Activated B cell treated with CpG ODN at 0.5 μM for 24 hours (primary cell): ENCODE measurements at regions not wholly inside any gene's neighbourhood (a gene's known extent, or its start where the extent isn't known, plus 50 kb on each side); places are given as distances from the start of the nearest gene placed in this dataset.

Experiments
- ATAC-seq: fragments of 200-7000 bp; cut with Tn5 transposase; one replicate; pipeline ENCODE4 v1.10.0; 2021; ENCODE audit warnings: low read depth, mild to moderate bottlenecking, moderate library complexity
- CTCF ChIA-PET: fragments of 350-600 bp; sonication (Branson Sonifier 250); formaldehyde crosslinking; loops from one replicate; lab custom pipeline; 2021; ENCODE audit warnings: antibody characterized with exemption; lab: Charles Lee
- POLR2A ChIA-PET: fragments of 350-600 bp; sonication (Branson Sonifier 250); formaldehyde crosslinking; loops from one replicate; lab custom pipeline; 2021; ENCODE audit warnings: antibody characterized with exemption; lab: Charles Lee
- DNase-seq: peaks from one replicate; pipeline ENCODE4 v3.0.0; 2022
- H3K27ac Mint-ChIP-seq: one replicate; pipeline ENCODE4 v1.8.0; 2020; ENCODE audit warnings: mixed read lengths
- H3K27me3 Mint-ChIP-seq: one replicate; pipeline ENCODE4 v1.8.0; 2021; ENCODE audit warnings: mixed read lengths
- H3K36me3 Mint-ChIP-seq: one replicate; pipeline ENCODE4 v1.8.0; 2021; ENCODE audit warnings: low read depth, mixed read lengths
- H3K4me1 Mint-ChIP-seq: one replicate; pipeline ENCODE4 v1.8.0; 2021; ENCODE audit warnings: mixed read lengths
- H3K4me3 Mint-ChIP-seq: one replicate; pipeline ENCODE4 v1.8.0; 2020; ENCODE audit warnings: mild to moderate bottlenecking, mixed read lengths
- H3K9me3 Mint-ChIP-seq: one replicate; pipeline ENCODE4 v1.8.0; 2020; ENCODE audit warnings: mixed read lengths
- CTCF ChIP-seq: fragments of 200-600 bp; IDR thresholded peaks from one replicate; pipeline ENCODE4 v1.8.0; 2022; ENCODE audit warnings: antibody characterized with exemption, mild to moderate bottlenecking
- intact Hi-C: fragments of 100-400 bp; cut with micrococcal nuclease; formaldehyde crosslinking; loops from one replicate; pipeline ENCODE4 v1.15.1; 2024

- TF ChIP-seq CTCF, result no peak
- H3K4me3 Mint-ChIP-seq, result no peak overlapping the region
- no peaks in the 10 kb centered on the region for H3K4me1 Mint-ChIP-seq
- H3K27me3 Mint-ChIP-seq, result no peaks in the 10 kb centered on the region
- intact Hi-C loops, result no loop called here
- POLR2A ChIA-PET, result no interaction called here
- no peaks in the 10 kb centered on the region for H3K36me3 Mint-ChIP-seq
- DNase-seq, result no peak
- CTCF ChIA-PET, result no interaction called here
- no peak for ATAC-seq
- no peak overlapping the region for H3K27ac Mint-ChIP-seq
- H3K9me3 Mint-ChIP-seq, result peaks cover 2% of the 10 kb centered on the region
These were observed 399.9 kb downstream of the GATA3 start for GRCh38 chr10:8454357-8454756.

- CTCF ChIA-PET, result no interaction called here
- no peak for TF ChIP-seq CTCF
- no peaks in the 10 kb centered on the region for H3K27me3 Mint-ChIP-seq
- peaks cover 2% of the 10 kb centered on the region for H3K9me3 Mint-ChIP-seq
- H3K4me3 Mint-ChIP-seq, result no peak overlapping the region
- POLR2A ChIA-PET, result no interaction called here
- no peaks in the 10 kb centered on the region for H3K4me1 Mint-ChIP-seq
- ATAC-seq (no peak), DNase-seq (no peak)
- intact Hi-C loops, result no loop called here
- H3K27ac Mint-ChIP-seq, result no peak overlapping the region
- no peaks in the 10 kb centered on the region for H3K36me3 Mint-ChIP-seq
These were observed 400.7 kb downstream of the GATA3 start for GRCh38 chr10:8455181-8455580.

- no peaks in the 10 kb centered on the region for H3K4me1 Mint-ChIP-seq
- DNase-seq (no peak), ATAC-seq (no peak)
- no peak overlapping the region for H3K27ac Mint-ChIP-seq
- peaks cover 2% of the 10 kb centered on the region for H3K9me3 Mint-ChIP-seq
- H3K4me3 Mint-ChIP-seq, result no peak overlapping the region
- ChIA-PET CTCF (no interaction called here), POLR2A (no interaction called here)
- intact Hi-C loops, result no loop called here
- H3K27me3 Mint-ChIP-seq, result no peaks in the 10 kb centered on the region
- no peaks in the 10 kb centered on the region for H3K36me3 Mint-ChIP-seq
- no peak for TF ChIP-seq CTCF
These were observed 401.9 kb downstream of the GATA3 start for GRCh38 chr10:8456386-8456785.

- ATAC-seq, result no peak
- Mint-ChIP-seq H3K36me3 (no peaks in the 10 kb centered on the region), H3K27me3 (no peaks in the 10 kb centered on the region), H3K27ac (no peak overlapping the region), H3K9me3 (peaks cover 2% of the 10 kb centered on the region), H3K4me1 (no peaks in the 10 kb centered on the region), H3K4me3 (no peak overlapping the region)
- ChIA-PET CTCF (no interaction called here), POLR2A (no interaction called here)
- DNase-seq, result no peak
- intact Hi-C loops, result no loop called here
- TF ChIP-seq CTCF, result no peak
These were observed 406.1 kb downstream of the GATA3 start for GRCh38 chr10:8460626-8461025.

GRCh38 chr10:8462565-8462964 lies 408.1 kb downstream of the GATA3 start:
- CTCF ChIA-PET, result no interaction called here
- Mint-ChIP-seq H3K27me3 (no peaks in the 10 kb centered on the region), H3K9me3 (peaks cover 3% of the 10 kb centered on the region), H3K4me3 (no peak overlapping the region), H3K4me1 (no peaks in the 10 kb centered on the region), H3K27ac (no peak overlapping the region), H3K36me3 (no peaks in the 10 kb centered on the region)
- TF ChIP-seq CTCF, result no peak
- POLR2A ChIA-PET, result no interaction called here
- intact Hi-C loops, result no loop called here
- ATAC-seq (no peak), DNase-seq (no peak)
